NCI-H1105 treated with DMSO at 0.1 percent for 48 hours (cell line): ENCODE measurements at regions not wholly inside any gene's neighbourhood (a gene's known extent, or its start where the extent isn't known, plus 50 kb on each side); places are given as distances from the start of the nearest gene placed in this dataset.
A peak's percentile ranks its signal among the peaks of the same experiment; 100 is the strongest.
"Not testable (repeated sequence)": the region's sequence is repeated elsewhere in the genome, so short reads cannot be mapped to it uniquely, and the experiment has no call there.

ENCODE experiments used
- DNase-seq: peaks from one replicate; lab custom pipeline; 2025; lab: John Stamatoyannopoulos, UW

- DNase-seq = no peak
These were observed 294.0 kb upstream of the ETAA1 start for GRCh38 chr2:67103157-67103556.

GRCh38 chr2:67108231-67108630 is 288.9 kb upstream of the ETAA1 start:
- DNase-seq = peak; percentile 84

GRCh38 chr2:67124531-67124930 is 272.6 kb upstream of the ETAA1 start:
- DNase-seq = no peak

GRCh38 chr2:67130531-67131256 is 266.4 kb upstream of the ETAA1 start:
- DNase-seq = no peak

GRCh38 chr2:67131257-67131609 is 265.9 kb upstream of the ETAA1 start:
- DNase-seq = no peak

GRCh38 chr2:67132441-67132940 is 264.6 kb upstream of the ETAA1 start:
- not testable (repeated sequence) for DNase-seq

- peak; percentile 61 for DNase-seq
These were observed 261.9 kb upstream of the ETAA1 start for GRCh38 chr2:67135208-67135607.

GRCh38 chr2:67137699-67138098 is 259.4 kb upstream of the ETAA1 start:
- peak; percentile 92 for DNase-seq

GRCh38 chr2:67142071-67142470 is 255.1 kb upstream of the ETAA1 start:
- no peak for DNase-seq

- no peak for DNase-seq
These were observed 254.4 kb upstream of the ETAA1 start for GRCh38 chr2:67142741-67143140.

- DNase-seq = no peak
These were observed 251.3 kb upstream of the ETAA1 start for GRCh38 chr2:67145851-67146250.

GRCh38 chr2:67156796-67157195 is 240.3 kb upstream of the ETAA1 start:
- DNase-seq = no peak

GRCh38 chr2:67158718-67159117 is 238.4 kb upstream of the ETAA1 start:
- no peak for DNase-seq

- DNase-seq = no peak
These were observed 237.2 kb upstream of the ETAA1 start for GRCh38 chr2:67159929-67160328.

- peak; percentile 58 for DNase-seq
These were observed 232.2 kb upstream of the ETAA1 start for GRCh38 chr2:67164771-67165522.

GRCh38 chr2:67165523-67165990 is 231.6 kb upstream of the ETAA1 start:
- no peak for DNase-seq

- not testable (repeated sequence) for DNase-seq
These were observed 230.6 kb upstream of the ETAA1 start for GRCh38 chr2:67166511-67166910.

- no peak for DNase-seq
These were observed 227.6 kb upstream of the ETAA1 start for GRCh38 chr2:67169417-67170140.

- DNase-seq = no peak
These were observed 217.6 kb upstream of the ETAA1 start for GRCh38 chr2:67179526-67179925.

- DNase-seq = no peak
These were observed 216.3 kb upstream of the ETAA1 start for GRCh38 chr2:67180841-67181240.

GRCh38 chr2:67182884-67183283 is 214.2 kb upstream of the ETAA1 start:
- no peak for DNase-seq

GRCh38 chr2:67186326-67186725 is 210.8 kb upstream of the ETAA1 start:
- no peak for DNase-seq

GRCh38 chr2:67186871-67187270 is 210.3 kb upstream of the ETAA1 start:
- no peak for DNase-seq
